ENCODE measurements at regions not wholly inside any gene's neighbourhood (a gene's known extent, or its start where the extent isn't known, plus 50 kb on each side); places are given as distances from the start of the nearest gene placed in this dataset.

DNA sequence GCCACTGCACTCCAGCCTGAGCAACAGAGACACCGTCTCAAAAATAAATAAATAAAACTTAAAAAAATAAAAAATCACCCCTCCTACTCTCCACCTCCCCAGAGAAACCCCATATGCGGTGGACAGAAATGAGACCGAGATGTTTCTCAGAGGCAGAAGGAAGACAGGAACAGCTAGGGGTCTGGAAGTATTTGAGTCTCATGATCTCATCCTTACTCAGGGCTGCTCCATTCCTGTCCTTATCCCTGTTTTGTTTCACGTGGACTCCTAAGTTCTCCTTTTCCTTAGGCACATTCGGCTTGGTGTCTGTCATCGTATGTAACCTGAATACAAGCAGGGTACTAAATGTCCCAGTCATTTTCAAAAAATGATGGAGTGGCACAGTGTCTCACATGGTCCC lies 76.1 kb downstream of the C9orf50 start:
- TF ChIP-seq POLR2AphosphoS5 (IDR thresholded peaks at IDR 0.05) (no peak), EP300 (IDR thresholded peaks at IDR 0.05) (no peak)
- TF ChIP-seq, protein P1, sequence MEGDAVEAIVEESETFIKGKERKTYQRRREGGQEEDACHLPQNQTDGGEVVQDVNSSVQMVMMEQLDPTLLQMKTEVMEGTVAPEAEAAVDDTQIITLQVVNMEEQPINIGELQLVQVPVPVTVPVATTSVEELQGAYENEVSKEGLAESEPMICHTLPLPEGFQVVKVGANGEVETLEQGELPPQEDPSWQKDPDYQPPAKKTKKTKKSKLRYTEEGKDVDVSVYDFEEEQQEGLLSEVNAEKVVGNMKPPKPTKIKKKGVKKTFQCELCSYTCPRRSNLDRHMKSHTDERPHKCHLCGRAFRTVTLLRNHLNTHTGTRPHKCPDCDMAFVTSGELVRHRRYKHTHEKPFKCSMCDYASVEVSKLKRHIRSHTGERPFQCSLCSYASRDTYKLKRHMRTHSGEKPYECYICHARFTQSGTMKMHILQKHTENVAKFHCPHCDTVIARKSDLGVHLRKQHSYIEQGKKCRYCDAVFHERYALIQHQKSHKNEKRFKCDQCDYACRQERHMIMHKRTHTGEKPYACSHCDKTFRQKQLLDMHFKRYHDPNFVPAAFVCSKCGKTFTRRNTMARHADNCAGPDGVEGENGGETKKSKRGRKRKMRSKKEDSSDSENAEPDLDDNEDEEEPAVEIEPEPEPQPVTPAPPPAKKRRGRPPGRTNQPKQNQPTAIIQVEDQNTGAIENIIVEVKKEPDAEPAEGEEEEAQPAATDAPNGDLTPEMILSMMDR (IDR thresholded peaks at IDR 0.05), result no peak

Measured in esophagus muscularis mucosa (tissue), 4 donors.